GM12873 (cell line): ENCODE measurements at regions not wholly inside any gene's neighbourhood (a gene's known extent, or its start where the extent isn't known, plus 50 kb on each side); places are given as distances from the start of the nearest gene placed in this dataset.

Experiments
- CTCF ChIP-seq: IDR thresholded peaks from 2 replicates; pipeline ENCODE4 v1.5.1; 2012; ENCODE audit warnings: low read depth, mild to moderate bottlenecking, moderate library complexity, low read length, control low read depth; ENCODE audit not compliant: insufficient read depth; ENCODE audit errors: missing control alignments

DNA sequence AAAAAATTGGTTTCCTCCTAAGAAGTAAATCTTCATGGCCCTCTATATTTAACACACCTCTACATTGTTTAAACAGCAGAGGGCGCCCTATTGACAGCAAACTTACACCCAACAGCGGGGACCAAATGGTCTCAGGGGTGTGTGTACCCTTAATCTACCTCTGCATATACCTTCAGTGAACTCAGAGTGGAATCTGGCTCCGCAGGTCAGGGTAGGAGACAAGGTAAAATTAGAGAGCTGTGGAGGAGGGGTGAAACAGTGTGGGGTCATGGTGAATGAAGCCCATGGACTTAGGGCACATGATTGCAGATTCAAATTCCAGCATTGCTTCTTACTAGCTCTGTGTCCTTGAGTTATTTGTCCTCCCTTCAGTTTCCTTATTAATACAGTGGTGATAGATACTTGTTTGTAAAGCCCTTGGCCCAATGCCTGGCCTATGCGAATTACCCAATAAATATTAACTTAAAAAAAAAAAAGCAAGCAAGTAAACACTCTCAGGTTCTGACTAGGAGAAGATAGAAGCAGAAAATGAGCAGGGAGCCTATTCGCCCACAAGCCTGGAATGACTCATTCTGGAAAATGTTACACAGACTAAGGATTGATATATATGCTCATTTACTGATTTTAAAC, 122.9 kb downstream of the CAVIN4 start:
- TF ChIP-seq CTCF = peak; percentile 57

GRCh38 chr9:100714372-100715099, 136.7 kb downstream of the CAVIN4 start:
- peak; percentile 87 for TF ChIP-seq CTCF

DNA sequence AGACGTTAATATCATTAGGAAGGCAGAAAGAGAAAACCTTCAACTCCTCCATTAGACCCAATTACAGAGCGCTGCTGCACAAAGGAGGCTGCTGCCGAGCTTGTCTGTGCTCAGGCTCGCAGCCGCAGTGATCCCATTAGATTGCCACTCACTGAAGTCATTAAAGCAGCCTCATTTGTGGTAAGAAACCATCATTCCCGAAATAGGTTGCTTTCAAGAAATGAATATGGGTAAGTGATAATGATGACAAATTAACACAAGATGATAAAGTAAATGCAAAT, 137.2 kb downstream of the CAVIN4 start:
- no peak for TF ChIP-seq CTCF

GRCh38 chr9:100718717-100719116, 140.8 kb downstream of the CAVIN4 start:
- no peak for TF ChIP-seq CTCF

DNA sequence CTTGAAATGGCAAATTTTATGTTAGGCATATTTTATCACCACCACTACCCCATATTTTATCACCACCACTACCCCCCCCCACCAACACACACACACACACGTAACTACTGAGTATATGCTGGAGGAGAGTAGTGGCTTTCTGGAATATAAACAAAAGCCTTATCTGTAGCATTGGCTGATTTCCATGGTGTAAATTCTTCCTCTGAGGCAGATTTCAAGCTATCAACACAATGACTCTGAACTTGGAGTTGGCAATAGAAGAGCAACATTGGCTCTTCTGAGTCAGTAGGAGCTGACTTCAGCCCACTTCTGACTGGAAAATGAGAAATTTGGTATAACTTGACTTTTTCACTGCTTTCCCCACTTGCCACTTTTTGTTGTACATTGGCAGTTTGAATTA, 143.0 kb downstream of the CAVIN4 start:
- TF ChIP-seq CTCF = no peak

DNA sequence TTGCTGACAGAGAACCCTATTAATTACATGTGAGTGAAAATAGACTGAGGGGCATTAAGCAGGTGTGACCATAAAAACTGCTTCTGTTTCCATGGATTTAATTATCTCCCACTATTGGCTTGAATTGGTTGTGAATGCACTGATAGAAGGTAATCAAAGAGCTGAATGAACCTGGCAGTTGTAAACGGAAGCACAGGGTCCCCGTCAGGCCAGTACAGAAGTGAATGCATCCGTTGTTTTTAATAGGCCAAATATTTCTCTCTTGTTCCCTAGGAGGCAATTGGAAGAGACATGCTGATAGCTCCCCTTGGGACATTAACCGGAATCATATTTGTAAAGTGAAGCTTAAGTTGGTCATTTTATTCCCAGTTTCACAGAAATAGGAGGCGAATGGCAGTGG, 147.0 kb downstream of the CAVIN4 start:
- TF ChIP-seq CTCF = no peak

DNA sequence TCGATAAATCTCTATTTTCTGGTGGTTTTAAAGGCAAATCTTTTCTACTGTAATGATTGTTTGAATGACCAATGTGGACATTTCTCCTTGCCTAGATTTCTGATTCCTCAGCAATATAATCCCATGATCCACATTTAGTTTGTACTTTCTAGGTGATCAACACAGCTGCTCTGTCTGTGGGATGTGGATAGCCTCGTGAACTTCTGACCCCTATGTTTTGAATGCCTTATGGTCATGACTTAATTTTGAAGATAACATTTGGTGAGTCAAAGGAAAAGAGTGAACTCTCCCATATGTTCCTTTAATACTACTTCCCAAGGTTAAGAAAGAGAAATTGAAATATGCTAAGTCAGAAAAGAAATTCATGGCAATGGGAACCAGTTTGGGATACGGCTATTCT, 147.5 kb downstream of the CAVIN4 start:
- no peak for TF ChIP-seq CTCF
